Thyroid gland (tissue), 4 donors: ENCODE measurements at regions not wholly inside any gene's neighbourhood (a gene's known extent, or its start where the extent isn't known, plus 50 kb on each side); places are given as distances from the start of the nearest gene placed in this dataset.

Source experiments
- DNase-seq, 2 donors: peaks; one replicate each; pipeline ENCODE4 v3.0.0-alpha.2; 2019
- H3K27ac ChIP-seq, 3 donors: fragments of 200-600 bp; sonication (generic); 1 replicate in 2 of 3; 2 replicates in 1 of 3; pipeline ENCODE4 v1.5.1; 2016 to 2019; ENCODE audit warnings: mild to moderate bottlenecking in 1 of 3, moderate library complexity in 1 of 3
- H3K27me3 ChIP-seq: fragments of 200-600 bp; sonication (generic); one replicate; pipeline ENCODE4 v1.5.1; 2019
- H3K36me3 ChIP-seq, 2 donors: fragments of 200-600 bp; sonication (generic); one replicate each; pipeline ENCODE4 v1.5.1; 2016 to 2019
- H3K4me1 ChIP-seq, 2 donors: fragments of 200-600 bp; sonication (generic); one replicate each; pipeline ENCODE4 v1.5.1; 2017 to 2019
- H3K4me3 ChIP-seq, 3 donors: fragments of 200-600 bp; sonication (generic); replicated peaks in 1 of 3; 1 replicate in 2 of 3; 2 replicates in 1 of 3; pipeline ENCODE4 v1.5.1; 2016; ENCODE audit warnings: mild to moderate bottlenecking in 1 of 3
- H3K9me3 ChIP-seq: fragments of 200-600 bp; sonication (generic); one replicate; pipeline ENCODE4 v1.5.1; 2017
- POLR2A ChIP-seq, 2 donors: fragments of 450-650 bp; IDR thresholded peaks; one replicate each; pipeline ENCODE4 v1.6.1; 2017; ENCODE audit warnings: antibody characterized with exemption in 2 of 2, mild to moderate bottlenecking in 2 of 2, moderate library complexity in 1 of 2
- WGBS, 2 donors: methylation state at CpG; one replicate each; pipeline ENCODE4 v1.1.5; 2017; 5-methylcytosine and 5-hydroxymethylcytosine counted together
- intact Hi-C: fragments of 100-400 bp; cut with DNase I; formaldehyde crosslinking; loops from one replicate; pipeline ENCODE4 v1.15.1; 2023
- TF ChIP-seq, protein P1 (sequence below), 6 experiments: fragments of 200-600 bp in 3 of 6; fragments of 450-650 bp in 3 of 6; sonication (generic) in 3 of 6; IDR thresholded peaks; one replicate each; pipeline ENCODE4 v1.5.1; 2016 to 2019; ENCODE audit warnings: antibody characterized with exemption in 6 of 6, mild to moderate bottlenecking in 2 of 6, inconsistent platforms in 1 of 6, moderate library complexity in 1 of 6

DNA sequence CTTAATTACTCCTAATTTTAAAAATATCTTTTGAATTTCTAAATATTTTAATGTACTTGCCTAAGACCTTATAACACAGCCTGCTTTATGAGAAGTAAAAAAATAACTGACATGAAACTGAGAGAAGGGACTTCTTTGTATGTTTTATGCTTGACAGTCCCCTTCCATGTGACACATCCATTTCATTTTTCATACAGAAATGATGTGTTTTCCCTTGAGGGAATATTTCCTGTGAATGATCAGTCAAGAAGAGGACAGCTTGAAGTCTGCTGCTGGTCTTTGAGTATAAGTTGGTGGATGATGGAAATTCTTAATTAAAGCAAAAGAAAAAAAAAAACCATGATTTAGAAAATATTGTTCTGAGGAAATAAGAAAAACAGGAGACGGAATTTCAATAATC lies 230.4 kb upstream of the KLHL1 start:
- no peak for DNase-seq
- no peaks in the 10 kb centered on the region for H3K27me3 ChIP-seq
- no peak overlapping the region for H3K27ac ChIP-seq
- no peaks in the 10 kb centered on the region for H3K36me3 ChIP-seq
- TF ChIP-seq, protein P1, sequence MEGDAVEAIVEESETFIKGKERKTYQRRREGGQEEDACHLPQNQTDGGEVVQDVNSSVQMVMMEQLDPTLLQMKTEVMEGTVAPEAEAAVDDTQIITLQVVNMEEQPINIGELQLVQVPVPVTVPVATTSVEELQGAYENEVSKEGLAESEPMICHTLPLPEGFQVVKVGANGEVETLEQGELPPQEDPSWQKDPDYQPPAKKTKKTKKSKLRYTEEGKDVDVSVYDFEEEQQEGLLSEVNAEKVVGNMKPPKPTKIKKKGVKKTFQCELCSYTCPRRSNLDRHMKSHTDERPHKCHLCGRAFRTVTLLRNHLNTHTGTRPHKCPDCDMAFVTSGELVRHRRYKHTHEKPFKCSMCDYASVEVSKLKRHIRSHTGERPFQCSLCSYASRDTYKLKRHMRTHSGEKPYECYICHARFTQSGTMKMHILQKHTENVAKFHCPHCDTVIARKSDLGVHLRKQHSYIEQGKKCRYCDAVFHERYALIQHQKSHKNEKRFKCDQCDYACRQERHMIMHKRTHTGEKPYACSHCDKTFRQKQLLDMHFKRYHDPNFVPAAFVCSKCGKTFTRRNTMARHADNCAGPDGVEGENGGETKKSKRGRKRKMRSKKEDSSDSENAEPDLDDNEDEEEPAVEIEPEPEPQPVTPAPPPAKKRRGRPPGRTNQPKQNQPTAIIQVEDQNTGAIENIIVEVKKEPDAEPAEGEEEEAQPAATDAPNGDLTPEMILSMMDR (IDR thresholded peaks at IDR 0.05): no peak
- TF ChIP-seq POLR2A (IDR thresholded peaks at IDR 0.05): no peak
- H3K9me3 ChIP-seq: no peaks in the 10 kb centered on the region
- 70 to 78% methylated on average over 1 of the region's 1 CpG for WGBS, 2 donors
- no peak overlapping the region for H3K4me3 ChIP-seq
- no peaks in the 10 kb centered on the region for H3K4me1 ChIP-seq
- intact Hi-C loops: no loop called here

DNA sequence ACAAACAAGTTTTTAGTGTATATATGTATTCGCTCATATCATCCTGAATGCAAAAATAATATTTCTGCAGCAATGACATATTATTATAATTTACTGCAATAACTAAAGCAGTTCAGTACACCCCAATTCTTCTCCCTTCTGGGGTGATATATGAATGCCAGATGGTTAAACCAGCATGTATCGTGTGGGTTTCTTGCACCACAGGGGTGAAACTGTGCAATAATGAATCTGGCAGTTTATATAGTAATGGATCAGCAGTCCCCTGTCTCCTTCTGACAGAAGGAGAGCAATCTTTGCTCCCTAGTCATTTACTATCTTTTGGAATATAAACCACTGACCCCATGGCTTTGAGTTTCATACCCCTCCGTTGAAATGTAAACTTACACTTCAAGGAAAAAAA lies 228.6 kb upstream of the KLHL1 start:
- no peak for TF ChIP-seq POLR2A (IDR thresholded peaks at IDR 0.05)
- TF ChIP-seq, protein P1 (IDR thresholded peaks at IDR 0.05): no peak
- 74 to 88% methylated on average over 3 of the region's 3 CpGs for WGBS, 2 donors
- H3K4me1 ChIP-seq: no peaks in the 10 kb centered on the region
- no peak for DNase-seq
- intact Hi-C loops: no loop called here
- H3K9me3 ChIP-seq: no peaks in the 10 kb centered on the region
- H3K36me3 ChIP-seq: no peaks in the 10 kb centered on the region
- no peak overlapping the region for H3K27ac ChIP-seq
- no peaks in the 10 kb centered on the region for H3K27me3 ChIP-seq
- H3K4me3 ChIP-seq: no peak overlapping the region

DNA sequence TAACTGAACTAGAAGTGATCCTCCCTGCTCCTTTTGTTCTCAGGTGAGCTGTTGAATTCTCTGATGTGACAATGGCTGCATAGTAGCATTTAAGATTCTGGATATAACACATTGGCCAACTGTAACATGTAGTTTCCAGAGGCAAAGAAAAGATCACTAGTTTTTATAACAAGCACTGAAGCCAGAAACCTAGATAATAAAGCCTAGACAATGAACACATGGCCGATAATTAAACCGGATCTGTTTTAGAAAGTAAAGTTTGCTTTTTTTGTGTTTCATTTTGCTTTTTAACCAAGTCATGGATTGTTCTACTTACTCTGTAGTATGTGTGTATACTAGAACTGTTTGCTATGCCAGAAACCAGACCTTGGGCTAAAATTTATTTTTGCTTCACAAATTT lies 225.5 kb upstream of the KLHL1 start:
- Histone ChIP-seq H3K4me1 (no peaks in the 10 kb centered on the region), H3K36me3 (no peaks in the 10 kb centered on the region), H3K27ac (no peak overlapping the region), H3K27me3 (no peaks in the 10 kb centered on the region), H3K9me3 (no peaks in the 10 kb centered on the region), H3K4me3 (no peak overlapping the region)
- 74 to 83% methylated on average over 2 of the region's 2 CpGs for WGBS, 2 donors
- no peak for DNase-seq
- TF ChIP-seq, protein P1 (IDR thresholded peaks at IDR 0.05): no peak
- intact Hi-C loops: no loop called here

DNA sequence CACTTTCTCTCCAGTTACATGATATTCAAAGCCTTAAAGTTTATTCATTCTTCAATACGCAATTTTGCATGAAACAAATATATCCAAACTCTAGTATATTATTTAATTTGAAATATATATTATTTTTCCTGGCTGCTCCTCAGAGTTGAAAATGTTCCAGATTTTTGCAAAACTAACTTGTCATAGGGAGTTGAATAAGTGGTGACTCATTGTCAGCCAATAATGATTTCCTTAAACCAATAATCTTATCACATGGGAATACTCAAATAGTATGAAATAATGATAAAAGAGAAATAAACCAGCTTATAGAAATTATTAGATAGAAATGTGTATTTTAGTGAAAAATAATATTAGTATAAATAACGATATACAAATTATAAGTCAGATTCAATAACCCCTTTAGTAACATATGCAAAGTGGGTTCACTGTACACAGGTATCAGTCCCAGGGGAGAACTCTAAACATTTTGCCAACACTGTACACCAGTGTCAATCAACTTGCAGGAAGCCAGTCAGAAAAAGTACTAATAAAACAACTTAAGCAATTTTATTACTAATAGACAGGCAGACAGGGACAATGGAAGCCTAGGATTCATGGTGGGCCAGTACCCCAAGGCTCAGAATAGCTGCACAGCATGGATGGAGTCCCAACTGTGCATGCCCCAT lies 222.6 kb upstream of the KLHL1 start:
- no peak for TF ChIP-seq POLR2A (IDR thresholded peaks at IDR 0.05)
- TF ChIP-seq, protein P1 (IDR thresholded peaks at IDR 0.05): no peak
- 85 to 92% methylated on average over 2 of the region's 2 CpGs for WGBS, 2 donors
- Histone ChIP-seq H3K36me3 (no peaks in the 10 kb centered on the region), H3K27me3 (no peaks in the 10 kb centered on the region), H3K4me3 (no peak overlapping the region), H3K9me3 (no peaks in the 10 kb centered on the region), H3K27ac (no peak overlapping the region), H3K4me1 (no peaks in the 10 kb centered on the region)
- no peak for DNase-seq
- intact Hi-C loops: no loop called here

DNA sequence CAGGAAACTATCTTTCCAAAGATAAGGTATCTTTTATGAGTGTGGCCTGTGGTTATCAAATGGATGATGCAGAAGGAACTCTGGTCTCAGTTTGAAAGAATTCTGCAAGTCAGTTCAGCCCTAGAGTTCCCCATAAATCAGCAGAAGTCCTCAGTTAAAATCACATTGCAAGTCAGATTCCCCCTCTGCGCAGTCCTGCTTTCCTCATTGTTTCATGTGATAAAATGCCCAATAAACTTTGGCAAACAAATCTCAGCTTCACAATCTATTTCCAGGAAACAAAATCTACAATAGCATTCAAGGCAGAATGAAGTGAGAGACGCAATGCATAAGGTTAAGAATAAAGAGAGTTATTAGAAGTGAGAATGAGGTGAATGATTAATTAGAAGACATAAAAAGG lies 216.3 kb upstream of the KLHL1 start:
- Histone ChIP-seq H3K9me3 (no peaks in the 10 kb centered on the region), H3K36me3 (no peaks in the 10 kb centered on the region), H3K27ac (no peak overlapping the region), H3K4me1 (no peaks in the 10 kb centered on the region), H3K27me3 (no peaks in the 10 kb centered on the region), H3K4me3 (no peak overlapping the region)
- no peak for DNase-seq
- 72 to 83% methylated on average over 2 of the region's 2 CpGs for WGBS, 2 donors
- TF ChIP-seq, protein P1 (IDR thresholded peaks at IDR 0.05): no peak
- no peak for TF ChIP-seq POLR2A (IDR thresholded peaks at IDR 0.05)
- intact Hi-C loops: no loop called here
